GM12891 (cell line): ENCODE measurements at regions not wholly inside any gene's neighbourhood (a gene's known extent, or its start where the extent isn't known, plus 50 kb on each side); places are given as distances from the start of the nearest gene placed in this dataset.
"Not testable (repeated sequence)": the region's sequence is repeated elsewhere in the genome, so short reads cannot be mapped to it uniquely, and the experiment has no call there.

Source experiments
- DNase-seq: peaks from one replicate; pipeline ENCODE4 v3.0.0; 2011; ENCODE audit warnings: low spot score; ENCODE audit not compliant: insufficient read length
- FAIRE-seq: peaks from 2 replicates; lab custom pipeline; 2011; peaks lifted over from hg19 to GRCh38; lab: Jason Lieb, UNC
- PAX5 ChIP-seq: IDR thresholded peaks from 2 replicates; pipeline ENCODE4 v1.6.1; 2011; ENCODE audit warnings: low read length, moderate library complexity, mild to moderate bottlenecking; ENCODE audit not compliant: insufficient read depth, severe bottlenecking
- POLR2A ChIP-seq: IDR thresholded peaks from 2 replicates; pipeline ENCODE4 v1.6.1; 2011; ENCODE audit warnings: low read depth, low read length, control low read depth
- POLR2AphosphoS5 ChIP-seq: IDR thresholded peaks from 2 replicates; pipeline ENCODE4 v1.6.1; 2011; ENCODE audit warnings: low read depth, low read length, control low read depth
- POU2F2 ChIP-seq: IDR thresholded peaks from 2 replicates; pipeline ENCODE4 v1.6.1; 2011; ENCODE audit warnings: low read depth, mild to moderate bottlenecking, control low read depth, low read length, moderate library complexity
- SPI1 ChIP-seq: IDR thresholded peaks from 2 replicates; pipeline ENCODE4 v1.6.1; 2011; ENCODE audit warnings: low read depth, low read length, control low read depth
- TAF1 ChIP-seq: IDR thresholded peaks from 2 replicates; pipeline ENCODE4 v1.6.1; 2011; ENCODE audit warnings: low read depth, low read length, control low read depth

DNA sequence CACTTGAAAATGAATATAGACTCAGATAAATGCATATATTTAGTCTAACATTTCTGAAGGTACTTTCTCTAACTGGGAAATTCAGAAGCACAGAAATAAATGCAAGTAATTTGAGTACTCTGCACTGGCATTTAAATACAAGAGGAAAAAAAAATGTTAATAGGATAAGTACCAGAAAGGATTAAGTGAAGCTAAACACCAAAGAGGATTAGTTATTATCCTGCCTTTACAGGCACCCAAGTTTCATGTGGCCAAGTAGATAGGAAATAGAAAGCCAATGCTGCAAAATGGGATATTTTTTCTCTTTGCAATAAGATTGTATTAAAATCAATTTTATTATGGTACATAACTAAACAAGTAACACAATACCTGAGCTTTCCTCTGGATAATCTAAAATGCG is 762.5 kb downstream of the PCDH7 start:
- no peak for TF ChIP-seq PAX5
- no peak for TF ChIP-seq TAF1
- TF ChIP-seq POLR2A: no peak
- TF ChIP-seq POLR2AphosphoS5: no peak
- TF ChIP-seq SPI1: no peak
- no peak for TF ChIP-seq POU2F2
- DNase-seq: no peak
- FAIRE-seq: no peak

DNA sequence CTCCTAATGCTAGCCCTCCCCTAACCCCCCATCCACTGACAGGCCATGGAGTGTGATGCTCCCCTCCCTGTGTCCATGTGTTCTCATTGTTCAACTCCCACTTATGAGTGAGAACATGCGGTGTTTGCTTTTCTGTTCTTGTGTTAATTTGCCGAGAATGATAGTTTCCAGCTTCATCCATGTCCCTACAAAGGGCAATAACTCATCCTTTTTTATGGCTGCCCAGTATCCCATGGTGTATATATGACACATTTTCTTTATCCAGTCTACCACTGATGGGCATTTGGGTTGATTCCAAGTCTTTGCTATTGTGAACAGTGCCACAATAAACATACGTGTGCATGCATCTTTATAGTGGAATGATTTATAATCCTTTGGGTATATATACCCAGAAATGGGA is 779.0 kb downstream of the PCDH7 start:
- not testable (repeated sequence) for DNase-seq, FAIRE-seq

DNA sequence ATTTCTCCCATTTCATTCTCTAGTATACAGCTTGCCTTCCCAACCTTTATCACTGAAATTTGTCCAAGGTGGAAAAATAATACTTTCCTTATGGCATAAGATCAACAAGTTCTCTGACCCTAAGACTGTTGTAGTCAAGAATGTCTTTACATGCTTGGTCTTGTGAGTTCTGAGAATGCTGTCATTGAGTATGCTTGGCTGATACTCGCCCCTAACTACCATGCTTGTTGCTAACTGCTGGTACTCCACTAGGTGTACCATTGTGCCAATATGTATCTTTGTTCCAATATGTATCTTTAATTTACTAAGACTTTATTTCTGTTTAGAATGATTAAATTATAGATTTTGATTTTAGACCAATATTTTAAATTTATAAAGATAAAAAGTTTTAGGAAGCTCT is 796.4 kb downstream of the PCDH7 start:
- FAIRE-seq (no peak), DNase-seq (no peak)
- TF ChIP-seq POLR2AphosphoS5 (no peak), TAF1 (no peak), POU2F2 (no peak), PAX5 (no peak), POLR2A (no peak), SPI1 (no peak)

DNA sequence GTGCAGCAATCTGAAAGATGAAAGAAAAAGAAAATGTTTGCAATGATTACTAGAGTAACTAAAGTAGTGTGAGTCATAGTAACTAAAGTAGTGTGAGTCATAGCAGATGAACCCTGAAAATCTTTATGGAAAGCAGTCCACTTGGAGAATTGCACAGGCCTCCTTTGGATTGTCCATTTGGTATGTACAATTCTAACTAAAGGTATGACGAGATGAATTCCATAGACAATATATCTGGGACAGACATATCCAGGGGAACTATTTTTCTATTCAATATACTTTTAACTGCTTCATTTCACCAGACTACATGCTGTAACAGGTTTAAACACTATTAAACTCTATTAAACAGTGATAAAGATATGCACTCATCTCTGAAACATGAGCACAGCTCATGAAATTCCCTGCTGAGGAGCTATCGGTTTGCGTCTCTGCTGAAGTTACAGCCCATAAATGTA is 798.7 kb downstream of the PCDH7 start:
- DNase-seq (no peak), FAIRE-seq (no peak)
- TF ChIP-seq POLR2A (no peak), TAF1 (no peak), POLR2AphosphoS5 (no peak), PAX5 (no peak)

DNA sequence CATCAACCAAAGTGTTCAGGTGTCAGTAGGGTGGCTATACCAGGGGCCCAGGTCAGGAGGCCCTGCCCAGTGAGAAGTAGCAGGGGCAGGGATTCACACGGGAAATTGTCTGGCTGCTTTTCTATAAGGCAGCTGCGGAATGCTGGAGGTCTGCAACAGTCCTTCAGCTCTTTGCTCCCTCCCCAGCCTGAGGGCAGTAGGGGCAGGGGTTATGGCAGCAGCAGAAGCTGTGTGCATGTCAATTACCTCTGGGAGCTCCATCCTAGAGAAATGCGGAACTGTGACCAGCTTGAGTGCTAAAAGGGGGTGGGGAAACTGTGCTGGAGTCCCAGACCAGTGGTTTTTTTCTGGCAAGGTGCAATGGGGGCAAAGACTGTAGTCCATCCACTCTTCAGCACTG is 810.4 kb downstream of the PCDH7 start:
- FAIRE-seq (no peak), DNase-seq (no peak)
- TF ChIP-seq PAX5 (no peak), POU2F2 (no peak), SPI1 (no peak), POLR2AphosphoS5 (no peak), TAF1 (no peak), POLR2A (no peak)

DNA sequence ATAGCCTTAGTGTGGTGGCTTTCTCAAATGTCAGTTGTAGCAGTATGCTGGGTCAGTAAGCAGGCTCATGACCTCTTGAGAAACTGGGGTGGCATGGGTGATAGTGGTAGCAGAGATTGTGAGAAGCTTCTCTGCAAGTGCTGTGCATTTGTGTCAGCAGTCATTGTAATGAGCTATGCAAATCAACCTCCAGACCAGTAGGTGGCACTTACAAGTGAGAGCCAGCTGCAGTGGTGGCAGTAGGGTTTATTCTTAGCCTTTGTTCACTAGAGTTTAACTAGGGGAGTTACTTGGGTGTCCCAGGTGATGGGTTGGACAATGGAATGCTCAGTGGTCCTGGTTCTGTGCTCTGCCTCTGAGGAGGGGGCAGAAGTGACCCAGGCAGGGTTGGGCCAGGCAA is 818.7 kb downstream of the PCDH7 start:
- DNase-seq (no peak), FAIRE-seq (no peak)

DNA sequence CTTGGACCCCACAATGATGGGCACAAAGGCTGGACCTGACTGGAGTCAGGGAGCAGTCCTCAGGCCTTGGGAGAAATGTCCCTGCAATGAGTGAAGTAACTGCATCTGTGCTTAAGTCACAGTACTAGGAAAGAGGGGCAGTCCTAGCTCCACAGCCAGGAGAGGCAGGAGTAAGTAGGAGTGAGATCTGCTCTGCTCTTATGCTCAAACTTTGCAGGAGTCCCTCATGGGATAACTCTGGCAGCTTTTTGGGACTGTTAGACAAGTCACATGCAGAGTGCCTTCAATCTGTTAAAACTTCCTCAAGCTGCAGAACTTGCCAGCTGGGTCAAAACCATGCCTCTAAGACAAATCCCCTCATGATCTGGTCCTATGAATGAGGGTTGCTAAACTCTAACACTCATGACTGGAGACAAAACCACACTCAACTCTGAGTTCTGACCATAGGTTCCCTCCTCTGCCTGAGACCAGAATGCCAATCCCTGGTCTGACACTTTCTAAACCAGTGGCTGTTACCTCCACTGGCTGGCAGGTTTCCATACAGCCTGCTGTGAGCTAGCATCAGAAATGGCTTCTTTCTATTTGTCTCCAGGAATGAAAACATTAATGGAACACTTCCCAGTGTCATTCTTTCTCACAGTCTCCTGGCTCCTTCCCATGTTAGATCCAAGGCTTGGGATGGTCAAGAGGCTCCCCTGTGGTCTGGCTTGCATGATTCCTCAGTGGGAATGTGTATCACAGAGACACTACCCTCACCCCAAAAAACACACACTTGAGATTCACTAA is 819.3 kb downstream of the PCDH7 start:
- FAIRE-seq (no peak), DNase-seq (no peak)
- no peak for TF ChIP-seq POU2F2
- no peak for TF ChIP-seq SPI1
- no peak for TF ChIP-seq POLR2A
- no peak for TF ChIP-seq POLR2AphosphoS5
- no peak for TF ChIP-seq TAF1
- TF ChIP-seq PAX5: no peak

More for the DNA sequence above, 818.7 kb downstream of the PCDH7 start:
- no peak for TF ChIP-seq POLR2AphosphoS5
- no peak for TF ChIP-seq TAF1
- no peak for TF ChIP-seq PAX5
- no peak for TF ChIP-seq POLR2A
- no peak for TF ChIP-seq POU2F2
- TF ChIP-seq SPI1: no peak

DNA sequence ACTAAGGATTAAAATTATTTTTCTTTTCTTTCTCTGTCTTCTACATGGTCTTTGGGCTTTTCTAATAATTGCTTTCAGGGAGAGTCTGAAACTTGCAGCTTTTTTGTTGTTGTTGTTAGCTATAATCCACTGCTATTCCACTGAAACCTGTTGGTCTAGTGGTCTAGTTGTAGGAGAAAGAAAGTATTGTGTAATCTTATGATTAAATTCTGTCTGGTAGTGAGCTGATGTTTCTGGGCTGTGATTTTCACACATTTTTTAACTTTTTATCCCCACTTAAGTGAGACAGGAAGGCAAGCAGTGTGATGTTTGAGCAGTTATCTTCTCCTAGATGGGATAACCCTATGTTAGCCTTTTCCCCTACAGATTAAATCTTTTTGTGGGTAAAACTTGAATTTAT is 825.2 kb downstream of the PCDH7 start:
- DNase-seq (no peak), FAIRE-seq (no peak)
- TF ChIP-seq POLR2A (no peak), POLR2AphosphoS5 (no peak), TAF1 (no peak), SPI1 (no peak), PAX5 (no peak), POU2F2 (no peak)

DNA sequence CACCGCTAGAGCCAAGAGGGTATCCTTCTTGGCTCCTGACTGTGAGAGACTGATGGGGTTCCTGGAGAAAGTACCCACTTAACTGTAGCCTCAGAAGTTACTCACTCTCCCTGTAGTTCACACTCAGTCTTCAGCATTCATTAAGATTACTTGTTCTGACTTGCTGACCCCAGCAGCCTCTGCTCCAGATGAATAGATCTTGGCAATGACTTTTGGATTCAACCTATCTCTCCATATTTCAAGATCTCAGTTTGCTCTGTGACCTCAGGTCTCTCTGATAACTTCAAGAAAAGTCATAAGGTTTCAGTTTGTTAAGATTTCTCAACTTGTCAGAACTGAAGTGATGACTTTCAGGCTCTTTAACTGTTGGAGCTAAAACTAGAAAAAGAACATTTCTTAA is 825.6 kb downstream of the PCDH7 start:
- DNase-seq (no peak), FAIRE-seq (no peak)
- TF ChIP-seq SPI1 (no peak), POU2F2 (no peak), POLR2A (no peak), TAF1 (no peak), PAX5 (no peak)

DNA sequence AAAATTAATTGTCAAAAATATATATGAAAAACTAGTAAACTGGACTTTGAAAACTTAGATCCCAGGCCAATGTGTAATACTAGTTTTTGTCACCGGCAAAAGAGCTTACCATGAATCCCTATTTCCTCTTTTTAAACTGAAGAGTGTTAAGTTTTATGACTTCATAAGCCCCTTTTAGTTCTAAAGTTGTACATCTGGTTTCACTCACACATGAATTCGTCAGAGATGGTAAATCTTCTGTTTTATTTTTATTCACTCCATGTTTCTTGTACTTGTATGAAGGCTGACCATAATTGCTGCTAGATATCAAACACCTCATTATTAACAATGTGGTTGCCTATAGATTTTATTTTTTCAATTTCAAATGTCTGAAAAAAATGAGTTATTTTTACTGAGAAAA is 827.9 kb downstream of the PCDH7 start:
- no peak for FAIRE-seq
- no peak for DNase-seq
- TF ChIP-seq SPI1 (no peak), PAX5 (no peak), POLR2AphosphoS5 (no peak), POU2F2 (no peak), TAF1 (no peak), POLR2A (no peak)
